GM19324 (cell line): ENCODE measurements at regions not wholly inside any gene's neighbourhood (a gene's known extent, or its start where the extent isn't known, plus 50 kb on each side); places are given as distances from the start of the nearest gene placed in this dataset.
"Not testable (repeated sequence)": the region's sequence is repeated elsewhere in the genome, so short reads cannot be mapped to it uniquely, and the experiment has no call there.

ENCODE experiments used
- ATAC-seq: cut with Tn5 transposase; IDR thresholded peaks from one replicate; pipeline ENCODE4 v1.9.1; 2021; ENCODE audit warnings: mild to moderate bottlenecking, moderate library complexity; ENCODE audit not compliant: unreplicated experiment, low FRiP score

- ATAC-seq: not testable (repeated sequence)
Measured at GRCh38 chrX:45467537-45467936, 266.9 kb upstream of the DIPK2B start.

GRCh38 chrX:45455732-45456131, 255.1 kb upstream of the DIPK2B start:
- not testable (repeated sequence) for ATAC-seq

- ATAC-seq: no peak
Measured at GRCh38 chrX:45454290-45454689, 253.6 kb upstream of the DIPK2B start.

- ATAC-seq: no peak
Measured at GRCh38 chrX:45449982-45450381, 249.3 kb upstream of the DIPK2B start.

GRCh38 chrX:45447995-45448394, 247.3 kb upstream of the DIPK2B start:
- ATAC-seq: no peak

- no peak for ATAC-seq
Measured at GRCh38 chrX:45447331-45447730, 246.7 kb upstream of the DIPK2B start.

GRCh38 chrX:45445745-45446412, 245.2 kb upstream of the DIPK2B start:
- ATAC-seq: no peak

GRCh38 chrX:45437186-45437585, 236.5 kb upstream of the DIPK2B start:
- ATAC-seq: no peak

GRCh38 chrX:45435481-45435880, 234.8 kb upstream of the DIPK2B start:
- ATAC-seq: no peak

GRCh38 chrX:45434231-45434630, 233.6 kb upstream of the DIPK2B start:
- ATAC-seq: no peak

- no peak for ATAC-seq
Measured at GRCh38 chrX:45428831-45429230, 228.2 kb upstream of the DIPK2B start.

- ATAC-seq: no peak
Measured at GRCh38 chrX:45424326-45424725, 223.7 kb upstream of the DIPK2B start.

- no peak for ATAC-seq
Measured at GRCh38 chrX:45422216-45422925, 221.7 kb upstream of the DIPK2B start.

GRCh38 chrX:45421806-45422205, 221.1 kb upstream of the DIPK2B start:
- no peak for ATAC-seq

GRCh38 chrX:45404206-45404605, 203.5 kb upstream of the DIPK2B start:
- ATAC-seq: no peak

GRCh38 chrX:45401923-45402322, 201.2 kb upstream of the DIPK2B start:
- no peak for ATAC-seq

GRCh38 chrX:45400951-45401725, 200.5 kb upstream of the DIPK2B start:
- ATAC-seq: not testable (repeated sequence)

GRCh38 chrX:45400027-45400779, 199.5 kb upstream of the DIPK2B start:
- ATAC-seq: no peak

- no peak for ATAC-seq
Measured at GRCh38 chrX:45385757-45386156, 185.1 kb upstream of the DIPK2B start.

GRCh38 chrX:45381841-45382240, 181.2 kb upstream of the DIPK2B start:
- no peak for ATAC-seq

GRCh38 chrX:45381366-45381765, 180.7 kb upstream of the DIPK2B start:
- ATAC-seq: no peak
